ENCODE measurements at regions not wholly inside any gene's neighbourhood (a gene's known extent, or its start where the extent isn't known, plus 50 kb on each side); places are given as distances from the start of the nearest gene placed in this dataset.
"Not testable (repeated sequence)": the region's sequence is repeated elsewhere in the genome, so short reads cannot be mapped to it uniquely, and the experiment has no call there.

DNA sequence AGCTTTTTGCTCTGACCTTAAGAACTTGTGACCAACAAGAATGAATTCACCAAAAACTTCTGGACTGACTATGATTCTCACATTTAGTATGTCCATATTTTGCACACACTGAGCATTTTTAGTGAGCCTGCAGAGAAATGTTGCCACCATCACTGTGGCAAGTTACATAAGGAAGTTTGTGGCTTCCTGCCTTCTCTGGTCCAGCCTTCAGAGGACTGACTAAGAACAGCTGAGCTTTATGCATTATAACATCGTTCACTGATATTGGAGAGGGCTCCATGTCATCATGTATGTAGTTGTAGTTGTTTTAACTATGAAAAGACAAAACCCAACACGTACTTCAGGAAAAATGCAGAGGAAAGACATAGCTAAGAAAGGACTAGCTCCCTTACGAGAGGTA lies 218.0 kb upstream of the CRIM1 start:
- H3K4me3 ChIP-seq (ENCODE audit: low read depth, low read length), result no peak overlapping the region
- TF ChIP-seq, protein P1, sequence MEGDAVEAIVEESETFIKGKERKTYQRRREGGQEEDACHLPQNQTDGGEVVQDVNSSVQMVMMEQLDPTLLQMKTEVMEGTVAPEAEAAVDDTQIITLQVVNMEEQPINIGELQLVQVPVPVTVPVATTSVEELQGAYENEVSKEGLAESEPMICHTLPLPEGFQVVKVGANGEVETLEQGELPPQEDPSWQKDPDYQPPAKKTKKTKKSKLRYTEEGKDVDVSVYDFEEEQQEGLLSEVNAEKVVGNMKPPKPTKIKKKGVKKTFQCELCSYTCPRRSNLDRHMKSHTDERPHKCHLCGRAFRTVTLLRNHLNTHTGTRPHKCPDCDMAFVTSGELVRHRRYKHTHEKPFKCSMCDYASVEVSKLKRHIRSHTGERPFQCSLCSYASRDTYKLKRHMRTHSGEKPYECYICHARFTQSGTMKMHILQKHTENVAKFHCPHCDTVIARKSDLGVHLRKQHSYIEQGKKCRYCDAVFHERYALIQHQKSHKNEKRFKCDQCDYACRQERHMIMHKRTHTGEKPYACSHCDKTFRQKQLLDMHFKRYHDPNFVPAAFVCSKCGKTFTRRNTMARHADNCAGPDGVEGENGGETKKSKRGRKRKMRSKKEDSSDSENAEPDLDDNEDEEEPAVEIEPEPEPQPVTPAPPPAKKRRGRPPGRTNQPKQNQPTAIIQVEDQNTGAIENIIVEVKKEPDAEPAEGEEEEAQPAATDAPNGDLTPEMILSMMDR (conservative IDR thresholded peaks at IDR 0.05; ENCODE audit: low read depth, low read length), result no peak
- DNase-seq (ENCODE audit: low read depth), result no peak

- TF ChIP-seq, protein P1 (conservative IDR thresholded peaks at IDR 0.05; ENCODE audit: low read depth, low read length), result no peak
- DNase-seq (ENCODE audit: low read depth), result no peak
- H3K4me3 ChIP-seq (ENCODE audit: low read depth, low read length), result no peak overlapping the region
Measured at GRCh38 chr2:36134281-36134680, 221.3 kb upstream of the CRIM1 start.

GRCh38 chr2:36128359-36128758 lies 227.2 kb upstream of the CRIM1 start:
- TF ChIP-seq, protein P1 (conservative IDR thresholded peaks at IDR 0.05; ENCODE audit: low read depth, low read length), result no peak
- no peak for DNase-seq (ENCODE audit: low read depth)

DNA sequence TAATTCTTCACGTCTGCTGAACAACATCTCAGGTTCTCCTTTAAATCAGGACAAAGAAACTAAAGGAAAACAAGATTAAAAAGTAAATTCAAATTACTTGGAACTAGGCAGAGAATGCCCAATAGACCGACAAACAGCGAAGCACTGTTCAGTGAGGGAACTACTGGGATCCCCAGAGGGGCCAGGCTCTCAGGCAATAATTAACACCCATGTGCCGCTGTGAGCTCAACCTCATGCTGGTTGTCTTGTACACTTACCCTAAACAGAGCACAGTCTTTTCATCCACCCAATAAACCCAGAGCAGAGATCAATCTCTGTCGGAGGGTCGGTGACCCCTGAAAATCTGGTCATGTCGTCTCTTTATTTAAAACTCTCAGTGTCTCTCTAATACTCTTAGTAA lies 229.9 kb upstream of the CRIM1 start:
- DNase-seq (ENCODE audit: low read depth), result no peak
- no peak overlapping the region for H3K4me3 ChIP-seq (ENCODE audit: low read depth, low read length)
- TF ChIP-seq, protein P1 (conservative IDR thresholded peaks at IDR 0.05; ENCODE audit: low read depth, low read length), result no peak

More at GRCh38 chr2:36128359-36128758, 227.2 kb upstream of the CRIM1 start:
- H3K4me3 ChIP-seq (ENCODE audit: low read depth, low read length), result no peak overlapping the region

DNA sequence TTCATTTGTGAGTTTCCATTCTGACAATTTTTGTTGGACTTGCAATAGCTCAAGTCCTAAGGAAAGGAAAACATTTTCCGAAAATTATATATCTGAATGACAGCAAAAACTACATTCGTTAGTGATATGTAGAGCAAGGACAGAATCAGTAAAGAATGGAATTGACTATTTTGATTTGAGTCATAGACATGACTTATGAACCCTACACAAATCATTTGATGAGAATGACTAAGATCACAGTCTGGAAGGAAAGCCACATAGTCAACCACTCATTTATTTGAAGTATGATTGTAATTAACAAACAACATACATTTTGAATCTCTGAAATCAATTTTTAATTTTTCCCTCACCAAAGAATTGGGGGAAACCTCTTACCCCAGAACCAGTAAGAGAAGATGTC lies 231.6 kb upstream of the CRIM1 start:
- DNase-seq (ENCODE audit: low read depth), result no peak
- no peak overlapping the region for H3K4me3 ChIP-seq (ENCODE audit: low read depth, low read length)
- TF ChIP-seq, protein P1 (conservative IDR thresholded peaks at IDR 0.05; ENCODE audit: low read depth, low read length), result no peak

GRCh38 chr2:36097022-36097421 lies 258.6 kb upstream of the CRIM1 start:
- TF ChIP-seq, protein P1 (conservative IDR thresholded peaks at IDR 0.05; ENCODE audit: low read depth, low read length), result no peak
- DNase-seq (ENCODE audit: low read depth), result no peak
- no peak overlapping the region for H3K4me3 ChIP-seq (ENCODE audit: low read depth, low read length)

DNA sequence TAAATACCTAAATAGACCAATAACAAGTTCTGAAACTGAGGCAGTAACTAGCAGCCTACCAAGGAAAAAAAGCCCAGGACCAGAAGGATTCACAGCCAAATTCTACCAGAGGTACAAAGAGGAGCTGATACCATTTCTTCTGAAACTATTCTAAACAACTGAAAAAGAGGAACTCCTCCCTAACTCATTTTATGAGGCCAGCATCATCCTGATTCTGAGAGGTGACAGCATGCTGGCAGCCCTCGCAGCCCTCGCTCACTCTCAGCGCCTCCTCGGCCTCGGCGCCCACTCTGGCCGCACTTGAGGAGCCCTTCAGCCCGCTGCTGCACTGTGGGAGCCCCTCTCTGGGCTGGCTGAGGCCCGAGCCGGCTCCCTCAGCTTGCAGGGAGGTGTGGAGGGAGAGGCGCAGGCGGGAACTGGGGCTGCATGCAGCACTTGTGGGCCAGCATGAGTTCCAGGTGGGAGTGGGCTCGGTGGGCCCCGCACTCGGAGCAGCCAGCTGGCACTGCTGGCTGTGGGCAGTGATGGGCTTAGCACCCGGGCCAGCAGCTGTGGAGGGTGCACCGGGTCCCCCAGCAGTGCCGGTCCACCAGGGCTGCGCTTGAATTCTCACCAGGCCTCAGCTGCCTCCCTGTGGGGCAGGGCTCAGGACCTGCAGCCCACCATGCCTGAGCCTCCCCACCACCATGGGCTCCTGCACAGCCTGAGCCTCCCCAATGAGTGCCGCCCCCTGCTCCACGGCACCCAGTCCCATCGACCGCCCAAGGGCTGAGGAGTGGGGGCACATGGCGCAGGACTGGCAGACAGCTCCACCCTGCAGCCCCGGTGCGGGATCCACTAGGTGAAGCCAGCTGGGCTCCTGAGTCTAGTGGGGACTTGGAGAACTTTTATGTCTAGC lies 263.5 kb upstream of the CRIM1 start:
- not testable (repeated sequence) for H3K4me3 ChIP-seq (ENCODE audit: low read depth, low read length); DNase-seq (ENCODE audit: low read depth)
